ENCODE measurements at regions not wholly inside any gene's neighbourhood (a gene's known extent, or its start where the extent isn't known, plus 50 kb on each side); places are given as distances from the start of the nearest gene placed in this dataset.

GRCh38 chr5:3329427-3329826 lies 266.2 kb upstream of the IRX1 start:
- H3K27ac ChIP-seq: no peak overlapping the region
- H3K79me2 ChIP-seq (ENCODE audit: low read depth): no peaks in the 10 kb centered on the region
- H2AFZ ChIP-seq: no peak overlapping the region
- no peak for DNase-seq
- no peaks in the 10 kb centered on the region for H3K36me3 ChIP-seq (ENCODE audit: low read depth)
- intact Hi-C loops (cut with micrococcal nuclease; ENCODE audit: unreplicated experiment): no loop called here
- H3K4me1 ChIP-seq (replicated peaks; ENCODE audit: insufficient read depth): no peaks in the 10 kb centered on the region
- ChIA-PET CTCF (no interaction called here), POLR2A (ENCODE audit: unreplicated experiment) (no interaction called here)
- H3K9me2 ChIP-seq (ENCODE audit: insufficient read depth): no peaks in the 10 kb centered on the region
- no peak for TF ChIP-seq EZH2 (IDR thresholded peaks at IDR 0.05; ENCODE audit: low read depth)
- TF ChIP-seq CTCF (conservative IDR thresholded peaks at IDR 0.05): no peak
- no peaks in the 10 kb centered on the region for H3K9me3 ChIP-seq (ENCODE audit: insufficient read depth, low read depth)
- H3F3A ChIP-seq (ENCODE audit: insufficient read depth, low read depth): no peaks in the 10 kb centered on the region
- H3K4me3 ChIP-seq: no peak overlapping the region
- H4K20me1 ChIP-seq (ENCODE audit: insufficient read depth): peaks cover 4% of the 10 kb centered on the region; the same call in 1 of the 2 replicates
- H3K27me3 ChIP-seq (ENCODE audit: insufficient read depth, low read depth): peaks cover 63% of the 10 kb centered on the region
- no TSS peak for BruUV-seq (replicated peaks)
- H3K4me2 ChIP-seq: no peak overlapping the region

- no peaks in the 10 kb centered on the region for H3K36me3 ChIP-seq (ENCODE audit: low read depth)
- BruUV-seq (replicated peaks): no TSS peak
- no peaks in the 10 kb centered on the region for H3K4me1 ChIP-seq (replicated peaks; ENCODE audit: insufficient read depth)
- POLR2A ChIA-PET (ENCODE audit: unreplicated experiment): no interaction called here
- H2AFZ ChIP-seq: no peak overlapping the region
- H3K79me2 ChIP-seq (ENCODE audit: low read depth): no peaks in the 10 kb centered on the region
- no peak overlapping the region for H3K27ac ChIP-seq
- peaks cover 43% of the 10 kb centered on the region for H3K27me3 ChIP-seq (ENCODE audit: insufficient read depth, low read depth)
- H3K9me2 ChIP-seq (ENCODE audit: insufficient read depth): no peaks in the 10 kb centered on the region
- H3K4me3 ChIP-seq: no peak overlapping the region
- no peak for DNase-seq
- intact Hi-C loops (cut with micrococcal nuclease; ENCODE audit: unreplicated experiment): no loop called here
- TF ChIP-seq CTCF (conservative IDR thresholded peaks at IDR 0.05): no peak
- TF ChIP-seq EZH2 (IDR thresholded peaks at IDR 0.05; ENCODE audit: low read depth): no peak
- peaks cover 11% of the 10 kb centered on the region for H3K9me3 ChIP-seq (ENCODE audit: insufficient read depth, low read depth)
- no peak overlapping the region for H3K4me2 ChIP-seq
- peaks cover 4% of the 10 kb centered on the region; the same call in 1 of the 2 replicates for H4K20me1 ChIP-seq (ENCODE audit: insufficient read depth)
- CTCF ChIA-PET: no interaction called here
- peaks cover 6% of the 10 kb centered on the region for H3F3A ChIP-seq (ENCODE audit: insufficient read depth, low read depth)
These were observed 268.8 kb upstream of the IRX1 start for GRCh38 chr5:3326841-3327232.

GRCh38 chr5:3325972-3326840 lies 269.4 kb upstream of the IRX1 start:
- no peak for DNase-seq
- Histone ChIP-seq H3K27me3 (ENCODE audit: insufficient read depth, low read depth) (peaks cover 45% of the 10 kb centered on the region), H2AFZ (no peak overlapping the region), H3F3A (ENCODE audit: insufficient read depth, low read depth) (peaks cover 6% of the 10 kb centered on the region), H3K9me2 (ENCODE audit: insufficient read depth) (no peaks in the 10 kb centered on the region), H3K27ac (no peak overlapping the region), H4K20me1 (ENCODE audit: insufficient read depth) (peaks cover 3% of the 10 kb centered on the region; the same call in 1 of the 2 replicates), H3K4me2 (no peak overlapping the region), H3K4me3 (no peak overlapping the region), H3K9me3 (ENCODE audit: insufficient read depth, low read depth) (peaks cover 11% of the 10 kb centered on the region), H3K4me1 (replicated peaks; ENCODE audit: insufficient read depth) (no peaks in the 10 kb centered on the region), H3K36me3 (ENCODE audit: low read depth) (no peaks in the 10 kb centered on the region), H3K79me2 (ENCODE audit: low read depth) (no peaks in the 10 kb centered on the region)
- no TSS peak for BruUV-seq (replicated peaks)
- ChIA-PET POLR2A (ENCODE audit: unreplicated experiment) (no interaction called here), CTCF (no interaction called here)
- TF ChIP-seq CTCF (conservative IDR thresholded peaks at IDR 0.05) (no peak), EZH2 (IDR thresholded peaks at IDR 0.05; ENCODE audit: low read depth) (no peak)
- intact Hi-C loops (cut with micrococcal nuclease; ENCODE audit: unreplicated experiment): no loop called here
